ENCODE measurements at regions not wholly inside any gene's neighbourhood (a gene's known extent, or its start where the extent isn't known, plus 50 kb on each side); places are given as distances from the start of the nearest gene placed in this dataset.

DNA sequence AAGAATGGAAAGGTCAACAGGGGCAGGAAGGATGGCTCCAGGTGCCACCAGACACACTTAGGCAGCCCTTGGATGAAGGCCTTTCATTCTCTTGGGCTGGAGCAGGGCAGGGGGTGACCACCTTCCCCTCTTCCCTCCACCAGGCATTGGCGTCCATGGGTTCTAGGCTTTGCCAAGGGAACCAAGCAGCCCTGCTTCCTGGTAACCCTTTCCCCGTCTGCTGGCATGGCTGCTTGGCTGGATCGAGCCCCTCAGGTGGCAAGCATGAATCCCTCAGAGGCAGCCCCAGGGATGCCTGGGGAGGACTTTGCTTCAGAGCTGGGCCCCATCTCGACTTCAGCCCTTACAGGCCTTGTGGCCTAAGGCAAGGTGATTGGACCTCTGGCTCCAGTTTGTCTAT is 185.1 kb upstream of the SYT13 start:
- no peak for DNase-seq

DNA sequence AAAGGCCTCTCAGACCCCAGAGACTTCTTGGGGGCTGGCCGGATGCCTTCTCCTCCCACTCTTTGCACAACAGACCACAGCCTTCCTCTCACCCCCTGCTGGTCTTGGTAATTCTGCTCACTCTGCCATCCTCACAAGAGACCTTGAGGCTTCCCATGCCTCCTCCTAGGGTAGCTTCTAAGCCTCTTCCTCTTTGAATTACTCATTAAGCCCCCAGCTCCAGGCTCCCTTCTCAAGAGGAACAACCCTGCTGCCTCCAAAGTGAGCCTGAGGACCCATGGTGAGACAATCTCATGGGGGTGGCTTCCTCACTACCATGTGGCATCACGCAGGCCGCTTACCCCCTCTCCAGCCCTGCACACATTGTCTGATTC is 184.6 kb upstream of the SYT13 start:
- no peak for DNase-seq

DNA sequence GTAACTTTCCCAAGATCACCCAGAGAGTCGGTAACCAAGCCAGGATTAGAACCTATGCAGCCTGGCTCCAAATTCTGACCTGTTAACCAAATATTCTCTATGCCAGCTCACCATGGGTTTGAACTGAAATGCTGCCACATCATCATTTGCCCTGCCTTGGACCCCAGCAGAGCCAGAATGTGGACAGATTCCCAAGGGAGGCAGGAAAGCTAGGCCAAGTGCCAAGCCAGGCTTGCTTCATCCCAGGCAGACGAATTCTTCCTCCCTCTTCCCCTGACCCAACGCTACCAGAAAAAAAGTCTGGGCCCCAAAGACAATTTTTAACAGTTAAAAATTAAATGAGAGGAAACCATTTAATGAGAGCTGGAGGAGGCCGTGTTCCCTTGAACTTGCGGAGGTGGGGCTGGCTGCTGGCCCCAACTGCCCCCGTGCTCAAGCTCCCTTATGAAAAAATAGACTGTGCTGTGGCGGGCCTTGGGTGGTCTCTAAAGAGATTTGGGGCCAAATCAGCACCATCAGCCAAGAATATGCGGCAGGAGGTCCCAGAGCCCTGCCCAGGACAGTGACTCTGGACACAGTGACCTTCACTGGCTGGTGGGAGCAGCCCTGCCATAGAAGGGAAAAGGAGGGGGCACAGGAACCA is 184.1 kb upstream of the SYT13 start:
- DNase-seq = peak; percentile 40

DNA sequence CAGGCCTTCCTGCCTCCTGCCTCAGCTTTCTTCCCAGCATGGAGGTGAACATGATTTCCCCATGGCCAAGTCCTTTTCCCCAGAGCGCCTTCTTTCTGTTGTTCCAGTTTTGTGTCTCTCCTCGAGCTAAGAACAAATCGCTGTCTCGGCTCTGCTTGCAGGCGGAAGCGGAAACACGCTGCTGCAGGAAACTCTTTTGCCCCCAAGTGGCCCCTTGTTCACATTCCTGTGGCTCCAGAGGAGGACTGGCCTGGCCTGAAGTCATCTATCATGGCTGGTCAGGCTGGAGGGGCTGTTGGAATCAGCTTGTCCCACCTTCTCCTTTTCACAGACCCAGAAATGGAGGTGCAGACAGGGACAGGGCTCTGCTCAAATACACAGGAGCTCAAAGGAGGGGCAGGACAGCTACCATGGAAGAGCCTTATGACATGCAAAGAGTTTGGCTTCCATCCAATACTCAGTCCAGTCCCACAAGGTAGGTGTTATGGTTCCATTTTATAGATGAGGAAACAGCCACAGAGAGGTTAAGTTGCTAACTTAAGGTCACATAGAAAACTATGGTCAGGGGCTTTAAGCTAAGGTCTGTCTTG is 182.2 kb upstream of the SYT13 start:
- DNase-seq = no peak

DNA sequence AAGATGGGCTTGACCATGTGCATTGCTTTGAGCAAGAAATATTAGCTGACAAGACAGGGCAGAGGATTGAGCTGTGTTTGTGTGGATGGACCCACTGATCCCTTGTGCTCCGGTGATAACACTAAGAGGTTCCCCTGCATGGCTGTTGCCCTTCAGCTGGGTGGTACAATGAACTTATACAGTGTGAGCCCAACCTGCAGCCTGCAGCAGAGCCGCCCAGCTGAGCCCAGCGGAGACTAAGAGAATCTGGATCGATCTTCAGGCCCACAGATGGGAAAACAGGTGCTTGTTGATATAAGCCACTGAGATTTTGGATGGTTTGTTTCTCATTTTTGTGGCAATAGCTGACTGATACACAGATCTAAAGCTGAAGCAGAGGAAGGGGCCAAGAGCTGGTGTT is 177.4 kb upstream of the SYT13 start:
- DNase-seq = no peak

DNA sequence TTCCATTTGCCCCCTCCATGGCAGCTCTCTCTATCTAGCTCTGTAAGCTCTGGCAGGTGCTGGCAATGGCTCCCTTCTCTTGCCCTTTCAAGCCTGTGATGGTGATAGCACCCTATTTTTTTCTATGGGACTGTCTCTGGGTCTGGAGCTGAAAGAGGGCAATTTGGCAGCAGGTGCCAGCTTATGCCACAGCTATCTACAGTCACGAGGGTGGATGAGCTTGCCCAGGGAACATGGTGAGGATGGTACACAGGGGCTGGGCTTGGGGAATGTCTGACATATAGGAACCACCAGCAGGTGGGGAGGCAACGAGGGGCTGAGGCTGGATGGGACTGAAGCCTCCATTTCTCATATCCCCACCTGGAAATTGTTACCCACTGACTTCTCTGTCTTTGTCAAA is 175.4 kb upstream of the SYT13 start:
- DNase-seq = no peak

DNA sequence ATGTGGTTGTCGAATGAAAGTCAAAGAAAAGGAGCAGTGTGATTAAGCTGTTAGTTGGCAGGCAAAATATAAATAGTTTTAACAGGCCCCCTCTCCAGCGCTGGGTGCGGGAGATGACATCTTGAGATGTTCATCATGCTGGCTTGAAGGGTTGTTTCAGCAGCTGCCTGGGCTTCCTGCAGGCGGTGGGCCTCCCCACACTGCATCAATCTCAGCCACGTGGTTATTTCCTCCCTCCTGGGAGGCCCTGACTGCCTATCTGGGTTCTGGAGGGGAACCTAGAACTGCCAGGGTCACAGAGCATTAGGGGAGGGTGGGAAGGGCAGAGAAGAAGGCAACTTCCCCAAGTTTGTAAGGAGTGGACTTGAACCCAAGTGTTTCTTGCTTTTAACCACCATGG is 173.3 kb upstream of the SYT13 start:
- DNase-seq = no peak

DNA sequence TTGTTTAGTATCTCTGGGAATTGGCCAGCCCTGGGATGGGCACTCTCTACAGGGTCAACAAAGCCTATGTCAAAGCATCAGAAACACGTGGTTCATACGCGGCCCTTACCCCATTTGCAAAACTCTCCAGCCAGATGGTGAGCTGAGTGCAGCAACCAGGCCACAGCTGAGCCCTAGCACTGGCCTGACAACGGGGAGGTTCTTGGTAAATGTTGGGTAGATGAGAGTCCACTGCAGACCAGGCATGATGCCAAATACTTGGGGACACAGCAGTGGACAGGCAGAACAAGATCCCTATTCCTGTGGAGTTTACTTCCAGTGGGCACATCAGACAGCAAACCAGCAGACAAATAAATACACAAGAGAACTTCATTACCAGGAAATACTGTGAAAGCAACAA is 172.1 kb upstream of the SYT13 start:
- DNase-seq = no peak

DNA sequence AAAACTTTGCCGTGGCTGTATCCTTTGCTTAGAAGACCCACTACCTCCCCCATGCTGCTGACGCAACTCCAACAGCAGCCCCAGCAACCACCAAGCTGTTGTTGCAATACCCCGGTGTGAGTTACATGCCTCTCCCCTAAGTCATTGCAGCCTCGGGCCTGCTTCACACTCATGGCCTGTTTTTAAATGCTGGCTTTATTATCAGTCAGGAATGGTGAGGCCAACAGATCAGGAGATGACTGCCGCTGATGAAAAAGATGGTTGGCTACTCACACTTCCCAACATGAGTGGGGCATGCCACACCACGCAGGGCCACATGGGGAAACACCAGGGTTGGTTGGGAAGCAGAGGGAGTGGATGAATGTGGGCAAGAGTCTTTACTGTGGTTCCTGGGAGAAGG is 171.5 kb upstream of the SYT13 start:
- DNase-seq = no peak

DNA sequence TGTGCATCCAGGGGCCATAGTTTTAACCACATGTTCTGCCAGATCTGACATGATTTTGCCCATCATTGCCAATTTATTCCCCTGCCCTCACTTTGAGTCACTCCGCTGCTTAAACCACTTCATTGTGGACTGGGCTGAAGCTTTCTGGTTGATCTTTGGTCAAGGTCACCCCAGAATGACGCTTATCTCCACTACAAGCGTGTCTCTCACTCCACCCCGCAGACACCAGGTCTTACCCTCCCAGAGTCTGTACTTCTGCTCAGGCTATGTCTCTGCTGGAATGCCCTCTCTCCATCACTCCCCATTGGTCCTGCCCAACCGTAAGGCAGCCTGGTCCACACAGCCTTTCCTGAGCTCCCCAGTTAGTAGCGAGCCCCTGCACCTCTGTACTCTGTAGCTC is 170.5 kb upstream of the SYT13 start:
- DNase-seq = no peak

DNA sequence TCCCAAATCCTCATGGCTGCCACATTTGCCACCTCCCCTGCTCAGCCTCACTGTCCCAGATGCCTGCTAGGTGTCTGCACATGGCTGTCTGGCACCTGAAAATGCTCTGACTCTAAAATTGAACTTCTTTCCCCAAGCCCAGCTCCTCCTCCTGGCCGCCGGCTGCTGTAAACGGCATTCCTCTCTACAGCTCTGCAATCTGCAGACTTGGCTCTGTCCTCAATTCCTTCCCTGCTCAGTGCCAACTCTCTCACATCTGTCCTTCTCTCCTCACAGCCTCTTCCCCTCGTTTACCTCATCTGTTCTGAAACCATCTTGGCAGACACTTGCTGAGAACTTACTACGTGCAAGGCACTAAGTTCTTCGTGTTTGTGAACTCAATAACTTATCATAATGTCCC is 169.4 kb upstream of the SYT13 start:
- peak; percentile 52 for DNase-seq

DNA sequence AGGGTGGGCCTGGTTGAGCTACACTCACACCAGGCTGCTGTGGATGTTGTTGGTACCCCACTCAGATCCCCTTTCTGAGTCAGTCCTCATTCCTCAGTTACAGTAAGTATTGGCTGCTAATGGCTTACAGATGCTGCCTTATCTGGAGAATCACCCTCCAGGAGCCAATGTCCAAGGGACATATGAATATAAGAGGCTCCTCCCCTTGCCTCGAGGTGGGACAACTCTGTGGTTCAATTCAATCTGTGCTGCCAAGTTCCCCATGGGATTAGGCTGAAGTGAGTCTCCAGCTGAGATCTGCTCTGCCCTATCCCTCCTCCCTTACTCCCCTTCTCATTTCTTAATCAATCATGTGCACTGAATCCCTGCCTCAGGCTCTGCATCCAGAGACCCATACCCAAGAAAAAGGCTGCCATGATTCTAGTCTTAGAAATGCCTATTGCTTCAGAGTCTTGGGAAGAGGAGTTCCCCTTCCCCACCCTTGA is 168.8 kb upstream of the SYT13 start:
- no peak for DNase-seq

DNA sequence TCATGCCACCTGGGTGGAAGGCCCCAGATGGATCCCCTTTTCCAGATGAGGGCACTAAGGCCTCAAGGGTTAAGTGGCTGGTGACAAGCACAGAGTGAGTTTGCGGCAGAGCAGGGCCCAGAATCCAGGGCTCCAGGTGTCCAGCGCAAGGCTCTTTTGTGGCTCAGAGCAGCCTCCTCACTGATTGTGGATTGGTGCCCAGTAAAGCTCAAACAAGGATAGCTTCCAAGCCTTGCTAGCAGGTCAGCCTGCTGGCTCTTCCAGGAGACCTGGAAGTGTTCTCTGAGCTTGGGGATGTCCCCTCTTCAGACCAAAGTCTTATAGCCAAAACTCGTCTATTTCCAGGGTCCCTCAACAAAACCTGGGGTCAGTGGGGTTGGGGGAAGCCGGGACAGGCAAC is 167.6 kb upstream of the SYT13 start:
- no peak for DNase-seq

DNA sequence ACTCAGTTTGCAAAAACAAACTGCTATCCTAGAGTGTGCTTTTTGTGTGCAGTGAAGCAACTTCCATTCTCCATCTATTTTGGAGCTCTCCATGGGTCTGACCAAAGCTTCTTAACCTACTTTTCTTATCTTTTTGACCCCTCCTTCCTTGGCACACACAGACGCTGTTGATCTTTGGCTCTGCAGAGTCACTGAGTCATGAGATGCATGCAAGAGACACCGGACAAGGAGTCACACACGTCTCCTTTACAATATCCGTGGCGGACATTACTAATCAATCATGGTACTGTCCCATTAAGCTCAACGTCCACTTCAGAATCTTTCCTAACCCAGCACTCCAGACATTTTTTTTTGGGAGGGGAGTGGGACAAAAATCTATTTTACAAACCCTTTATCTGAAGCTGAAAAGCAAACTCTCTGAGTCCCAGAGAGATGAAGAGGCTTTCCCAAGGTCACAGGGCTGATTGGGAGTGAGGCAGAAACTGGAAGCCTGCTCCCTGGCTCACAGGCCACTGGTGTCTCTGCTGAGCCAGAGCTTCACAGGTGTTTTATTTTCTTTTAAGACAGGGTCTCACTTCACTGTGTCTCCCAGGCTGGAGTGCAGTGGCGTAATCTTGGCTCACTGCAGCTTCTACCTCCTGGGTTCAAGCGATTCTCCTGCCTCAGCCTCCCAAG is 165.8 kb upstream of the SYT13 start:
- no peak for DNase-seq

DNA sequence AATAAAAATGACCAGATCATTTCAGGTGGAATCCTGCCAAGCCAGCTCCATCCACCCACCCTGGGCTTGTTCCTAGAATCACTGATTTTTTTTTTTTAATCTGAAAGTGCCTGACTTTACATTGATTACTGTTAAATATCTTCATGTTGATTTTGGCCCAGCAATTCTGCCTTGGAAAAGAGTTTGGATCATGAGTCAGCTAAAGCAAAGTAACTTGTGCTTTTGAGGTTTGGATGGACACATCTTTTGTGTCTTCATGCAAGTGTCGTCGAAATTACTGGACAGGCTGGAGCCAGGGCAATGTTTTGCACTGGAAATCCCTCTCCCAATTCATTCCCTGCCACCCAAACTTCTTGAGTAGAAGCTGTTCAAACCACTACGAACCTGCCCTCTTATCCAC is 164.0 kb upstream of the SYT13 start:
- DNase-seq = no peak

DNA sequence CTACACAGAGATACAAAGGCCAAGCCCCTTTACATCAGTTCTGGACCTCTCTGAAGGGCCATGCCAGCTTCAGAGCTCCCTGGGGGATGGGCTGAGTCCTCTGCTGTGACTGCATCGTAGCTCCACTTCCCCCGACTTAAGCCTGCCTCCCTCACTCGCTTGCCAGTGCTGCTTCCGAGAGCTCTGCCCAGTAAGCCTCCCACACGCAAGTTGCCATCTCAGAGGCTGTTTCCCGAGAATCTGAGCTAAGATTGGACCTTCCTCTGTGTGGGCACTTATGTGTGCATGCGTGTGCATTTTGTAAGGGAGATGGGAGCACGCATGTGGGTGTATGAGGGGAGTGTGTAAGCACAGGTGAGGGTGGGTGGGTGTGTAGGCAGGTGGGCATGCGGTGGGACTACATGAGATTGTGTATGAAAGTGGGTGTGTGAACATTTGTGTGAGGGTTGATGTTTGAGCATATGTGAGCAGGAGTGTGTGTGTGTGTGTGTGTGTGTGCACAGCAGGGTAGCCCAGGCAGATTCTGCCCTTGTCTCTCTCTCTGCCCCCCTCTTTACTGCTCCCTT is 163.0 kb upstream of the SYT13 start:
- DNase-seq = no peak

DNA sequence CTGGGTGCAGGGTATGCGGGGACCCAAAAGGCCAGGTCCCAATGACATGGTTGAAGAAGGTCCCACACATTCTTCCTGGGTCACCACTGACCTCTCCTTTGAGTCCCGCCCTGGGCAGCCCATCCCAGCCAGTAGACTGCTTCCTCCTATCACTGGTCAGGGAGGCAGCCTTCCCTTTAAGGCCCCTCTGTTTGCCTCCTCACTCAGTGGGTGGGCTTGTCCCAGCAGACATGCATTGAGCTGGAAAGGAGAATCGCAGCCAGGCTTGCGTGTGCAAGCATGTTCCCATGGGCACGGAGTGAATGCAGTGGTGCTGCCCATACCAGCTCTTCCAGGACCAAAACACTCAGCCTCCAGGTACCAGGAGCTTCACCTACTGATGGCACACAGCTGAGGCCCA is 162.4 kb upstream of the SYT13 start:
- no peak for DNase-seq

DNA sequence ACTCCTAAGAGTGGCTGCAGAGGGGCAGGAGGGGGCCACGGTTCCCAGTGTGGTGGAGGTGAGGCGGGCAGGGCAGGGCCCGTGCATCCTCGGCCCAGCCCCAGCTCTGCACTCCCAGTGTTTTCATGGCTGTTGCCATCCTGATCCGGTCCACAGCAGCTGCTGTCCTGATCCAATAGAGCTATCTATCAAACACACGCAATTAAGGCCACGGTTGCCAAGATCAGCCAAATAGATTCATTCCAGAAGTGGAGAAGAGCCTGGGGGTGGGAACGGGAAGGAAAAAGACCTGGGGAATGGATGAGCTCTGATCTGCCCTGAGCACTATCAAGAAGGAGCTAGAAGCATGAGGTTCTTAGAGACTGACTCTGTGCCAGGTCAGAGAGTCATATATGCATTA is 160.9 kb upstream of the SYT13 start:
- no peak for DNase-seq

DNA sequence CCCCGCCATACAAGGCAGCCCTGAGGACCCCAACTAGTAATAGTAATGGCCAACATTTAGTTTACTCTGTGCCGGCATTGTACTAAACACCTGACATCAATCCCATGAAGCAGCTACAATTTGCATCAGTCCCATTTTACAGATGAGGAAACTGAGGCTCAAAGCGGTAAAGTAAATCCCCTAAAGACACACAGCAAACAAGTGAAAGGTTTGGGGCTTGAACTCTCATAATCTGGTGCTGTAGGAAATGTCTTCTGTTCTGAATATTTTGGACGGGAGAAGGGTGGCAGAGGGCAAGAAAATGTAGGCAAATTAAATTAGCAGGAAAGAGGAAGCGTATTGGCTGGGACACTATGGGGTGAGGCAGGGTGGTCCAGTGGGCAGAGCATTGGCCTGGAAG is 160.3 kb upstream of the SYT13 start:
- no peak for DNase-seq

DNA sequence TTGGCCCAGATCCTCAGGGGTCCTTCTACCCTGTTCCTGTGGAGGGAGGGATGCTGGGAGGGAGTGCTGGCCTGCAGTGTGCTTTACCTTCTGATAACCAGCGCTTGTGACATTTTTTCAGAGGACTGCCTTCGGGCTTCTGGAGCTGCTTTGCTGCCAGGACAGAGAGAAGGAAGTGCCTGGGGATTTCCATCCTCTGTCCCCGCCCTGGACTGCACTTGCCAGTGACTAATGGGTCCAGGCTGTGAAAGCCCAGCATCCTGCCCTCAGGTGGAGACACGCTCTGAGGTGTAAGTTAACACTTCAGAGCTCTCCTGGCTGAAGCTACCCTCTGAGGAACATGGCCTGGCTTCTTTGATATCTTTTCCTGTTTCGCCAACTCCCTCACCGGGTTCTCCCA is 158.7 kb upstream of the SYT13 start:
- DNase-seq = no peak

DNA sequence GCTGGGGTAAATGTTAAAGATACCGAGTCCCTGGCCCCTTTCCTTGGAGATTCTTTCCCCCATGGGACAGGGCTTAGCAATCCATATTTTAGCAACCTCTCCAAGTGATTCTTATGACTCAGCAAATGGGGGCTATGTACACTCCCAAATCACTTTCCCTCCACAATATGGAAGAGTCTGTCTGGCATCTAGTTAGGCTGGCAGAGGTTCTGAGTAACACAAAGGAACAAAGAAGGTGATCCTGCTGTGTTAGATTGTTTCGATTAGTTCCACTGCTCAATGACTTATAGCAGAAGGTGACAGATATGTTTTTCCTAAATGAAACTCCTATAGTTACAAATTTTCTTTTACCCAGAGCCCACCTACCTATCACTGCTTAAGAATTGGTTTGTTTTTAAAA is 154.0 kb upstream of the SYT13 start:
- peak; percentile 19 for DNase-seq

DNA sequence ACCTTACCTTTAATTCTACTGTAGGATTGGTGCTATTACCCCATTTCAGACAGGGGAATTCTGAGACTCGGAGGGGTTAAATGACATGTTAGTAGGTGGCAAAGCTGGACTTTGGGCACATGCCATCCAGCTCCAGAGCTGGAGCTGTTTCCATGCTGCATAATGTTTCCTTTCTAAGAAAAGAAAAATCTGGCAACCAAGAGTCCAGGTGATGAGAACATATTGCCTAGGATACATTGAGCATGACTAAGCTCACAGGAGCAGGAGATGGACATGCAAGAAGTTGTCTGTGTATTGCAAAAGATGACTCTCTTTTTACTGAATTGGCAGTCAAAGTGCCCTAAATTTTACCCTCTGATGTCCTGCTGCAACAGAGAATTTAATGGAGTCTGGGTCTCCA is 150.8 kb upstream of the SYT13 start:
- DNase-seq = no peak

DNA sequence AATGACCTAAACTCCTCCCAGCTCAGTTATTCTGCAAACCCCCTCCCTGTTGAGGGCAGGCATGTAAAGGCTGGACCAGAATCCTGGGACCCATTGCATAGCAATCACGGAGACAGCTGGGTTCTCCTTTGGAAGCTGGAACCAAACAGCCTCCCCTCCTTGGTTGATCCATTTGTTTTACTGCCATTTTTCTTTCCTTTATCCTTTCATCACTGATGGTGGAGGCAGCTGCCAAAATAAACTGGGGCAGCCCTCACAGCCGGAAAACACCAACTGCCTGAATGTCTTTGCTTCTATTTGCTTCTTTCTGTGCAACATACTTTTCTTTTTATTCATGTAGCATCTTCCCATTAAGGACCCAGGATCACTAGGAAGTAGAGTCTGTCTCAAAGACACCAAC is 150.0 kb upstream of the SYT13 start:
- no peak for DNase-seq

DNA sequence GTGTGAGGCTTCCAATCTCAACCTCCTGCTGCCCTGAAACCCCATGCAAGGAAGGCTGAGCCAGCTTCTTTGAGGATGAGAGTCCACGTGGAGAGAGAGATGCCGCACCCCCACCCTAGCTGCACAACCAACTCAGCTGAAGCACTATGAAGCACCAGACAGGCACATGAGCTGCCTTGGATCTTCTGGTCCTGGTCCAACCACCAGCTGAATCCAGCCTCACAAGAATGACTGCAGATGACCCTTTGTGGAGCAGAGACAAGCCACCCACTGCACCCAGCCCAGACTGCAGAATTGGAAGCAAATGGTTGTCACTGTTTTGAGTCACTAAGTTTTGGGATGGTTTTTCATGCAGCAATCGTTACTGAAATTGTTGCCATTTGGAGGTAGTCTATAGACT is 149.6 kb upstream of the SYT13 start:
- no peak for DNase-seq

DNA sequence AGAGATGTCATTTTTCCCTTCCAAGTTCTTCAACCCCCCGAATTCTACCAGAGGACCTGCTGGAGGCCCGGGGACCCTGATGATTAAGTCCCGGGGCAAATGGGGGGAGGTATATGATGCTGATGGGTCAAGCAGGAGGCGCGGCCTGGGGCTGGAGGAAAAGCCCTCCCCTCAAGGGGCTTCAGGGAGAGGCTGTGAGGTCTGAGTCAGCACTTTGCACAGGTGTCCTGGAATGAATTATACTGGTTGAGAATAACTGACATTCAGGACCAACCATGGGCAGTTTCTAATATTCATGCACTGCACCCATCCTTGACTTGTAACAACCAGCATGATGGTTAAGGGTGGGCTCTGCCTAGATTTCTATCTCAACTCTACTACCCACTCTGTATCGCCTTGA is 146.8 kb upstream of the SYT13 start:
- DNase-seq = no peak

Data from NCI-H446 treated with DMSO at 0.1 percent for 48 hours (cell line).